ENCODE measurements at regions not wholly inside any gene's neighbourhood (a gene's known extent, or its start where the extent isn't known, plus 50 kb on each side); places are given as distances from the start of the nearest gene placed in this dataset.

DNA sequence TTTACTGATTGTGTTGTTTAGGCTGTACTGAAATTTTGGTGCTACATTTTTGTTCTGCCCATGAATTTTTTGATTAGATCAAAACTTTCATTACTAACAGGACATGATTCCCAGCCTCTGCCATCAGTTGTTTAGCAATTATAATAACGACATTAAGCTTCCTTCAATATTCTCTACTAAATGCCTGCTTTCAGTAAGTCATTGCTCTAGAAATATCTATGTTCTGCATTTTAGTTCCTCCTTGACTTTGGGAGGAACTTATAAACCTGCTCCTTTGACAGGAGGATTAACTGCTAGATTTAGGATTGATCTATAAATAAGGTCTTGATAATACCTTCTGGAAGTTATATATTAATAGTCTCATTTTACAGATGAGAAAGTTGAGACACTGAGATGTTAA lies 269.1 kb downstream of the RAP2B start:
- TF ChIP-seq, protein P1, sequence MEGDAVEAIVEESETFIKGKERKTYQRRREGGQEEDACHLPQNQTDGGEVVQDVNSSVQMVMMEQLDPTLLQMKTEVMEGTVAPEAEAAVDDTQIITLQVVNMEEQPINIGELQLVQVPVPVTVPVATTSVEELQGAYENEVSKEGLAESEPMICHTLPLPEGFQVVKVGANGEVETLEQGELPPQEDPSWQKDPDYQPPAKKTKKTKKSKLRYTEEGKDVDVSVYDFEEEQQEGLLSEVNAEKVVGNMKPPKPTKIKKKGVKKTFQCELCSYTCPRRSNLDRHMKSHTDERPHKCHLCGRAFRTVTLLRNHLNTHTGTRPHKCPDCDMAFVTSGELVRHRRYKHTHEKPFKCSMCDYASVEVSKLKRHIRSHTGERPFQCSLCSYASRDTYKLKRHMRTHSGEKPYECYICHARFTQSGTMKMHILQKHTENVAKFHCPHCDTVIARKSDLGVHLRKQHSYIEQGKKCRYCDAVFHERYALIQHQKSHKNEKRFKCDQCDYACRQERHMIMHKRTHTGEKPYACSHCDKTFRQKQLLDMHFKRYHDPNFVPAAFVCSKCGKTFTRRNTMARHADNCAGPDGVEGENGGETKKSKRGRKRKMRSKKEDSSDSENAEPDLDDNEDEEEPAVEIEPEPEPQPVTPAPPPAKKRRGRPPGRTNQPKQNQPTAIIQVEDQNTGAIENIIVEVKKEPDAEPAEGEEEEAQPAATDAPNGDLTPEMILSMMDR (conservative IDR thresholded peaks at IDR 0.05; ENCODE audit: low read length), result no peak
- TF ChIP-seq EZH2phosphoT487 (IDR thresholded peaks at IDR 0.05; ENCODE audit: borderline replicate concordance, low read depth, low read length), result no peak
